ENCODE measurements at regions not wholly inside any gene's neighbourhood (a gene's known extent, or its start where the extent isn't known, plus 50 kb on each side); places are given as distances from the start of the nearest gene placed in this dataset.
"Not testable (repeated sequence)": the region's sequence is repeated elsewhere in the genome, so short reads cannot be mapped to it uniquely, and the experiment has no call there.

- DNase-seq: no peak
These were observed 721.9 kb upstream of the IGFBP7 start for GRCh38 chr4:57832083-57832482.

- DNase-seq: no peak
These were observed 679.5 kb upstream of the IGFBP7 start for GRCh38 chr4:57789666-57790065.

GRCh38 chr4:57777876-57778275 is 667.7 kb upstream of the IGFBP7 start:
- no peak for DNase-seq

GRCh38 chr4:57774681-57775080 is 664.5 kb upstream of the IGFBP7 start:
- no peak for DNase-seq

GRCh38 chr4:57774171-57774570 is 664.0 kb upstream of the IGFBP7 start:
- no peak for DNase-seq

- DNase-seq: no peak
These were observed 656.2 kb upstream of the IGFBP7 start for GRCh38 chr4:57766341-57766740.

- DNase-seq: peak; percentile 71
These were observed 654.7 kb upstream of the IGFBP7 start for GRCh38 chr4:57764856-57765255.

- DNase-seq: peak; percentile 44
These were observed 652.9 kb upstream of the IGFBP7 start for GRCh38 chr4:57763070-57763469.

GRCh38 chr4:57740625-57741190 is 630.5 kb upstream of the IGFBP7 start:
- DNase-seq: no peak

- no peak for DNase-seq
These were observed 626.6 kb upstream of the IGFBP7 start for GRCh38 chr4:57736781-57737180.

GRCh38 chr4:57734104-57734670 is 624.0 kb upstream of the IGFBP7 start:
- no peak for DNase-seq

GRCh38 chr4:57729775-57730570 is 619.8 kb upstream of the IGFBP7 start:
- not testable (repeated sequence) for DNase-seq

GRCh38 chr4:57726154-57726553 is 616.0 kb upstream of the IGFBP7 start:
- DNase-seq: no peak

- no peak for DNase-seq
These were observed 609.3 kb upstream of the IGFBP7 start for GRCh38 chr4:57719456-57719855.

GRCh38 chr4:57714313-57714712 is 604.1 kb upstream of the IGFBP7 start:
- not testable (repeated sequence) for DNase-seq

- DNase-seq: no peak
These were observed 599.9 kb upstream of the IGFBP7 start for GRCh38 chr4:57710053-57710452.

- no peak for DNase-seq
These were observed 581.2 kb upstream of the IGFBP7 start for GRCh38 chr4:57691370-57691769.

- no peak for DNase-seq
These were observed 579.6 kb upstream of the IGFBP7 start for GRCh38 chr4:57689693-57690205.

- DNase-seq: no peak
These were observed 572.1 kb upstream of the IGFBP7 start for GRCh38 chr4:57682275-57682674.

- DNase-seq: no peak
These were observed 569.8 kb upstream of the IGFBP7 start for GRCh38 chr4:57679969-57680368.

- no peak for DNase-seq
These were observed 566.2 kb upstream of the IGFBP7 start for GRCh38 chr4:57676394-57676793.

- no peak for DNase-seq
These were observed 562.8 kb upstream of the IGFBP7 start for GRCh38 chr4:57672846-57673433.

GRCh38 chr4:57668621-57669020 is 558.4 kb upstream of the IGFBP7 start:
- DNase-seq: no peak

GRCh38 chr4:57665806-57666205 is 555.6 kb upstream of the IGFBP7 start:
- DNase-seq: no peak
